Colonic mucosa (tissue), 4 donors: ENCODE measurements at regions not wholly inside any gene's neighbourhood (a gene's known extent, or its start where the extent isn't known, plus 50 kb on each side); places are given as distances from the start of the nearest gene placed in this dataset.

ENCODE experiments used
- DNase-seq: peaks from one replicate; pipeline ENCODE4 v3.0.0-alpha.2; 2020
- H3K27ac ChIP-seq: fragments of 200-600 bp; one replicate; pipeline ENCODE4 v1.8.0; 2021
- H3K27me3 ChIP-seq: fragments of 200-600 bp; one replicate; pipeline ENCODE4 v1.8.0; 2021
- H3K36me3 ChIP-seq: fragments of 200-600 bp; one replicate; pipeline ENCODE4 v1.8.0; 2021
- H3K4me1 ChIP-seq: fragments of 200-600 bp; one replicate; pipeline ENCODE4 v1.8.0; 2021; ENCODE audit warnings: mild to moderate bottlenecking
- H3K4me3 ChIP-seq: fragments of 200-600 bp; one replicate; pipeline ENCODE4 v1.8.0; 2021
- H3K9ac ChIP-seq, 2 donors: one replicate each; pipeline ENCODE4 v1.7.0; 2013; ENCODE audit warnings: control low read depth in 2 of 2, low read depth in 2 of 2, low read length in 2 of 2
- H3K9me3 ChIP-seq: fragments of 200-600 bp; one replicate; pipeline ENCODE4 v1.8.0; 2021
- CTCF ChIP-seq: fragments of 200-600 bp; IDR thresholded peaks from one replicate; pipeline ENCODE4 v1.8.0; 2022; ENCODE audit warnings: antibody characterized with exemption, mild to moderate bottlenecking
- intact Hi-C: fragments of 100-400 bp; cut with DNase I; formaldehyde crosslinking; loops from one replicate; pipeline ENCODE4 v1.14.1; 2022
- donor health status: healthy.
- donor health status: DM: no; HTN: no; CAD: no.
- donor health status: DM: no; HTN: no; CAD: no.

GRCh38 chr16:59193637-59194036 is 459.5 kb upstream of the GOT2 start:
- intact Hi-C loops, result no loop called here
- no peak for DNase-seq
- H3K9ac ChIP-seq, result no peak overlapping the region
- no peaks in the 10 kb centered on the region for H3K27me3 ChIP-seq
- no peak for TF ChIP-seq CTCF
- no peak overlapping the region for H3K27ac ChIP-seq
- H3K36me3 ChIP-seq, result no peaks in the 10 kb centered on the region
- H3K9me3 ChIP-seq, result no peaks in the 10 kb centered on the region
- H3K4me1 ChIP-seq, result no peaks in the 10 kb centered on the region
- no peak overlapping the region for H3K4me3 ChIP-seq

- DNase-seq, result peak; percentile 19
- no peaks in the 10 kb centered on the region for H3K27me3 ChIP-seq
- intact Hi-C loops, result no loop called here
Measured at GRCh38 chr16:59192551-59193199, 458.6 kb upstream of the GOT2 start.

GRCh38 chr16:59190731-59191130 is 456.6 kb upstream of the GOT2 start:
- Histone ChIP-seq H3K4me3 (no peak overlapping the region), H3K27ac (no peak overlapping the region), H3K36me3 (no peaks in the 10 kb centered on the region), H3K9me3 (no peaks in the 10 kb centered on the region), H3K9ac (no peak overlapping the region), H3K4me1 (no peaks in the 10 kb centered on the region), H3K27me3 (no peaks in the 10 kb centered on the region)
- TF ChIP-seq CTCF, result no peak
- DNase-seq, result no peak
- intact Hi-C loops, result no loop called here

More at GRCh38 chr16:59192551-59193199, 458.6 kb upstream of the GOT2 start:
- no peak overlapping the region for H3K4me3 ChIP-seq
- TF ChIP-seq CTCF, result no peak
- no peaks in the 10 kb centered on the region for H3K9me3 ChIP-seq
- no peak overlapping the region for H3K27ac ChIP-seq
- no peak overlapping the region for H3K9ac ChIP-seq
- H3K36me3 ChIP-seq, result no peaks in the 10 kb centered on the region
- no peaks in the 10 kb centered on the region for H3K4me1 ChIP-seq

GRCh38 chr16:59188029-59188428 is 453.9 kb upstream of the GOT2 start:
- intact Hi-C loops, result no loop called here
- TF ChIP-seq CTCF, result no peak

GRCh38 chr16:59181821-59182420 is 447.8 kb upstream of the GOT2 start:
- Histone ChIP-seq H3K27ac (no peak overlapping the region), H3K9me3 (no peaks in the 10 kb centered on the region), H3K27me3 (no peaks in the 10 kb centered on the region), H3K4me1 (no peaks in the 10 kb centered on the region), H3K36me3 (no peaks in the 10 kb centered on the region), H3K4me3 (no peak overlapping the region), H3K9ac (no peak overlapping the region)
- intact Hi-C loops, result no loop called here
- DNase-seq, result no peak
- no peak for TF ChIP-seq CTCF

More at GRCh38 chr16:59188029-59188428, 453.9 kb upstream of the GOT2 start:
- no peak for DNase-seq
- Histone ChIP-seq H3K4me3 (no peak overlapping the region), H3K36me3 (no peaks in the 10 kb centered on the region), H3K27ac (no peak overlapping the region), H3K9me3 (no peaks in the 10 kb centered on the region), H3K4me1 (no peaks in the 10 kb centered on the region), H3K9ac (no peak overlapping the region), H3K27me3 (no peaks in the 10 kb centered on the region)
